ENCODE measurements at regions not wholly inside any gene's neighbourhood (a gene's known extent, or its start where the extent isn't known, plus 50 kb on each side); places are given as distances from the start of the nearest gene placed in this dataset.
"Not testable (repeated sequence)": the region's sequence is repeated elsewhere in the genome, so short reads cannot be mapped to it uniquely, and the experiment has no call there.

GRCh38 chr18:38654946-38655345 is 1089.3 kb upstream of the CELF4 start:
- DNase-seq, result no peak

- no peak for DNase-seq
These were observed 1086.1 kb upstream of the CELF4 start for GRCh38 chr18:38651736-38652135.

GRCh38 chr18:38648179-38648578 is 1082.6 kb upstream of the CELF4 start:
- DNase-seq, result no peak

DNA sequence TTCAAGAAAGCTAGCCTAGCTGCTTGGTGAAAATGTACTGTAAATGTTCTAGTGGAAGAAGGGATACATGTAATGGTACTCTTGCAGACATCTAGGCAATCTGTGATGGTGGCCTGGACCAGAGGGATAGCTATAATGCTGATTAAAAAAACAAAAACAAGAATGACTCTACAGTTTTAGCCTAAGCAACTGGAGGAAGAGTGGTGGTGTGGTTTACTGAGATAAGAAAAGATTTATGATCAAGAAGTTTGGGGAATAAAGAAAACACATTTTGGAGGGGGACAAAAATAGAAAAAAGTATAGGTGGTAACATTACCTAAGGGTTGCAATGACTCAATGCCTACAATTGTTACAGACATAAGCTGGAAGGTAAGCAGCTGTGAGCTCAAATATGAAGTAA is 1080.7 kb upstream of the CELF4 start:
- no peak for DNase-seq

GRCh38 chr18:38644875-38645641 is 1079.5 kb upstream of the CELF4 start:
- DNase-seq, result no peak

- no peak for DNase-seq
These were observed 1077.1 kb upstream of the CELF4 start for GRCh38 chr18:38642711-38643110.

DNA sequence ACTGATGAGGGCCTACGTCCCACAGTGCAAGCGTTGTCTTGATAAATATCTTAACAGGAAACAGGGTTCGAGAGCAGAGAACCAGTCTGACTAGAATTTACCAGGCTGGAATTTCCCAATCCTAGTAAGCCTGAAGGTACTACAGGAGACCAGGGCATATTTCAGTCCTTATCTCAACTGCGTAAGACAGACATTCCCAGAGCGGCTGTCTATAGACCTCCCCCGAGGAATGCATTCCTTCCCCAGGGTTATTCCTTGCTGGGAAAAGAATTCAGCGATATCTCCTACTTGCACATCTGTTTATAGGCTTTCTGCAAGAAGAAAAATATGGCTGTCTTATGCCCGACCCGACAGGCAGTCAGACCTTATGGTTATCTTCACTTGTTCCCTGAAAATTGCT is 1074.1 kb upstream of the CELF4 start:
- not testable (repeated sequence) for DNase-seq

DNA sequence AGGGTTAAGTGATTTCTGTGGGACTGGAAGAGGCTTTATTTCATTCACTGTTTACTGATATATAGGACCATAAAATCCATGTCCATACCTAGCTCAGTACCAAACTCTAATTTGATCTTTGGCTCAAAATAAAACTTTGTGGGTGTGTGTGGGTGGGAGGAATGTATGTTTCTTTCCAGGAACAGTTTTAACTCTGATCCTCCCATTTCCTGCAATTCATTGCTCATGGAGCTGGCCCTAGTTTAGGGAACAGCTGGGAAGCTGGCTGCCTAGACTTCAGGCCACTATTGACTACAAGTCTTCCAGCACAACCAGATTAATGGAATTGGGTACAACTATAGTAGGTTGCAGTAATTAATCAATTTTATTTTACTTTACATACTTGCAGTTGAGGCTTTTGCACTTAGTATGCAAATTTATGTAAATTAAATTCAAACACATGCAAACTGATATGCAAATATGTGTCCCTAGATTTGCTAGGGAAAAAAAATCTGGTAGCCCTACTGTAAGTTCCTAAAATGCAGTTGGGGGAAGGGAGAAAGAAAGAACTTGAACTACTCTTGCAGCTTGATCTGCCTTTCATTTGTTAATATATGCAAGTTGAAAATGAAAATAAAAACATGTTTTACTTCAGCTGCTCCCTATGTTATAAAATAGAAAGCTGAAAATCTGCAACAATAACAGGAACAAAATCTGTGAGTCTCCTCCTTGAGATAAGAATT is 1070.3 kb upstream of the CELF4 start:
- no peak for DNase-seq

DNA sequence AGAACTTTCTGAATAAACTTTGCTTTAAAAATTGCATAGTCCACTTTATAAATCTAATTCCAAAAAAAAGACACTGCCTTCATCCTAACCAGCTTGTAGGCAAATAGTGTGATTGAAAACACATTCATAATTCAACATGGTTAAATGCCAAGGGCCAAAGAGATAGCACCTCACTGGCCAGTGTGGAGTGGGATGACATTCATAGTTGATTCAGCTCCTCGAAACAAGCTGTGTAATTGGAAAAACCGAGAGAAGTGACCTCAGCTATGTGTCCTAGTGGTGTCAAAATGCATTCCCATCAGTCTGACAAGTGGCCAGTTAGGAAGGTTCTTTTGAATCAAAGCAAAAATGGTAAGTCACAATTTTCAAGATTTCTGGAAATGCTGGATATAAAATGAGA is 1068.5 kb upstream of the CELF4 start:
- no peak for DNase-seq

- DNase-seq, result no peak
These were observed 1067.7 kb upstream of the CELF4 start for GRCh38 chr18:38633333-38633732.

- no peak for DNase-seq
These were observed 1053.5 kb upstream of the CELF4 start for GRCh38 chr18:38619129-38619528.

DNA sequence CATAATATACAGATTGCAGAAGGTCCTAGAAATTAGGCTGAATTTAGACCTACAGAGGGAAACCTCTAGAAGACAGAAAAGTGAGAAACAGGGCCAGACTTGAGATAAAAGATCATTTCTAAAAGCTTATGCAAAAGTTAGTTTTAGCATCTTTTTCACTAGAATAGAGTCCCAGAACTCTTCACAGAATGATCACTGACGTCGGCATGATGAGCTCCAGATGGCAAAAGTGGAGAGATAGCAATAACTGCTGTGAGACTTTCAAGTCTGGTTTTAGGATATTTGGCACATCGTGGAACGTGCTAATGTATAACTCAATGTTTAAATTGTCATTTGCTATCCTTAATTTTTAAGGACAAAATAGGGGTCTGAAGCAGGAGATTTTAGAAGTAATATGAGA is 1050.7 kb upstream of the CELF4 start:
- DNase-seq, result no peak

DNA sequence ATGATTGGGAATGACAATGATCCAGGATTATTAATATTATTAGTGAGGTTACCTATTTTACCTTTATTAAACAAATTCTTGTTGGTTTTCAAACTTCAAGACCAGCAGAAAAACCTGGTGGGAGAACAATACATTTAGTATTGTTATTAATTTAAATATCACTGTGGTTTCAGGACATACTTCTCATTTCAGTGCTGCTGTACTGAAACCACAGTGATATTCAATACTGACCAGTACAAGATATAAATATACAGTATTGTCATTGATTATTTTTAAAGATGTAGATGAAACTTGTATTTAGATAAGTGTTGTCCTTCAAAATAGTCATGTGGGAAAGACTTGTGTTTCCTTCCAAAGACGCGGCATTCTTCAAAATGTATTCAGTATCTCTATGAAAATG is 1047.3 kb upstream of the CELF4 start:
- no peak for DNase-seq

- DNase-seq, result no peak
These were observed 1045.7 kb upstream of the CELF4 start for GRCh38 chr18:38611036-38611964.

GRCh38 chr18:38606841-38607240 is 1041.2 kb upstream of the CELF4 start:
- DNase-seq, result no peak

DNA sequence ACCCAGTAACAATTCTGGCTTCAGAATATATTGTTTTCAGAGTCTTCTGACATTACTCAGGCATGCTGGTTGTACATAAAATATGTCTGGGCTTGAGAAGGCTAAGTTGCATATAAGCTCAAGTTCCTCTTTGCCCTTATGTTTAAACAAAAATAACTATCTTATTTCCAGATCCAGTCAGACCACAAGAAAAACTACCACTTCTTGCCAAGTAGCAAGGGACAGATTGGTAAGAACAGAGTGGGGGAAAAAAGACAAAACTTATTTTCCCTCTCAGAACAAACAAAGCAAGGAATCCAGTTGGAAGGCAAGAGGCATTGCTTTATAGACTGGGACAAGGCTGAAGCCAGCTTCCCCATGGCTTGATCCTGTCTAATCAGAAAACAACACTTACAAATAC is 1036.7 kb upstream of the CELF4 start:
- no peak for DNase-seq

DNA sequence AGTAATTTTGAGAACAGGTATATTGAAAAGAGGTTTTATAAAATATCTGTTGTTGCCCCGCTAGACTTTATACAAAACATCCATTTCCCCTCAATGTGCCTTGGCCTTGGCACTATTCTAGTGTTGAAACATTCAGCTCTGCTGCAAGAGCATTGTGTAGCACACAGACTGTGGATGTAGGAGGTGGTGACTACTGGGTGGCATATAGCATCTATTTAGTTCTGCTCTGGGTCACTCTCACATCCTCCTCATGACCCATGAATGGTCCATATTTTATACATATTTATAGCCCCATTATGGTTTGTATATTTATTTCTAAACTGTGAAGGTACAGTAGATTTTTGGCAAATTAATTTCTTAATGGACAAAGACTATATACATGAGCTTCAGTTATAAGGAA is 1022.0 kb upstream of the CELF4 start:
- DNase-seq, result no peak

GRCh38 chr18:38586327-38586726 is 1020.7 kb upstream of the CELF4 start:
- no peak for DNase-seq

GRCh38 chr18:38579764-38580163 is 1014.2 kb upstream of the CELF4 start:
- DNase-seq, result no peak

DNA sequence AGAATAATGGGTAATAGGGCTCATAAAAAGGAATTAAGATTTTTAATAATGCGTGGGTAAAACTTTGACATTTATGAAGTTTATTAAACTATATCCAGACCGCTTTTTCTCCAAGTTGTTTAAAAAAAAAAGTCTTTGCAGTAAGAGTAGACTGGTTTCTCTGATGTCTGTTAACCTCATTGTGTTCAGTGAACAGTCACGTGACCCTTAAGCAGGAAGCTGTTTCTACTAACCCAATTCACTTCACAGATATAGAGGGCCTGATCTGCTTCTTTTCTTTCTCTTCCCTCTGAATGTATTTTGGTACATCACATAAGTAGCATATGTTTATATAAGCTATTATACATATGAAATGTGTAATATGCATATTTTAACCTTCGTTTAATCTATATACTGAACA is 1011.3 kb upstream of the CELF4 start:
- no peak for DNase-seq

- no peak for DNase-seq
These were observed 1010.8 kb upstream of the CELF4 start for GRCh38 chr18:38576349-38576748.

GRCh38 chr18:38575648-38576047 is 1010.0 kb upstream of the CELF4 start:
- DNase-seq, result no peak

DNA sequence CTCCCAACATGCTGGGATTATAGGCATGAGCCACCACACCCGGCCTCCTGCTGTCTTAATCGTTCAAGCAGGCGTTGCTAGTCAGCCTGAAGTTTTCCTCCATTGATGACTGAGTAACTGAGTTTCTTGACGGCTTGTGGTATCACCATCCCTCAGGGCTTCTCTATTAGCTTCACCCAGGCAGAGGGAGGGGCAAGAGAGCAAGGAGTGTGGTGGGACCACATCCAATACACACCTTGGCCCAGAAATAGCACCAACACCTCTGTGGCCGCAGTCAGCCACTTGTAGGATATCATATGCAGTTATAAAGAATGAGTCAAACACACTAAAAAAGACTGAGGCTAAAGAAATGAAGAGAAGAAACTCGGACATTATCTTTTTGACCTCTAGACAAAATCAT is 1009.4 kb upstream of the CELF4 start:
- no peak for DNase-seq

All from NCI-H1694 (cell line).